ENCODE measurements at regions not wholly inside any gene's neighbourhood (a gene's known extent, or its start where the extent isn't known, plus 50 kb on each side); places are given as distances from the start of the nearest gene placed in this dataset.
"Not testable (repeated sequence)": the region's sequence is repeated elsewhere in the genome, so short reads cannot be mapped to it uniquely, and the experiment has no call there.

DNA sequence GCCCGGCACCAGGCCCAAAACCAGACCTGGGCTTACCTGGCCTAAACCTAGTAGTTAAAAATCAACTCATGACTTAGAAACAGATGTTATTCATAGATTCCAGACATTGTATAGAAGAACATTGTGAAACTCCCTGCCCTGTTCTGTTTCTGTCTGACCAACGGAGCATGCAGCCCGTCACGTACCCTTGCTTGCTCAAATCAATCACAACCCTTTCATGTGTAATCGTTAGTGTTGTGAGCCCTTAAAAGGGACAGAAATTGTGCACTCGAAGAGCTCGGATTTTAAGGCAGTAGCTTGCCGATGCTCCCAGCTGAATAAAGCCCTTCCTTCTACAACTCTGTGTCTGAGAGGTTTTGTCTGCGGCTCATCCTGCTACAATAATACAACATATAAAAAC, 209.5 kb upstream of the BTBD3 start:
- H2BK120ac ChIP-seq (replicated peaks; ENCODE audit: low read depth, low read length); H3K14ac ChIP-seq (ENCODE audit: insufficient read length); H3K56ac ChIP-seq (replicated peaks; ENCODE audit: insufficient read length, low read depth, low read length); H3K9me3 ChIP-seq (ENCODE audit: insufficient read depth in 2 of 2, low read depth in 1 of 2, low read length in 1 of 2); H3K27me3 ChIP-seq (replicated peaks in 1 of 4; ENCODE audit: control insufficient read depth in 3 of 4, extremely low read depth in 1 of 4, insufficient read depth in 3 of 4, low read length in 3 of 4); H3K79me1 ChIP-seq (ENCODE audit: low read depth, low read length); FAIRE-seq; H2BK5ac ChIP-seq (ENCODE audit: low read depth, low read length); H3K4me3 ChIP-seq (ENCODE audit: extremely low read depth in 1 of 4, insufficient read depth in 2 of 4, low read depth in 3 of 4, low read length in 4 of 4); H4K91ac ChIP-seq (replicated peaks; ENCODE audit: insufficient read length, low read length); H4K20me1 ChIP-seq (replicated peaks in 1 of 2; ENCODE audit: control insufficient read depth in 1 of 2, insufficient read depth in 2 of 2, low read length in 2 of 2); H2BK15ac ChIP-seq (ENCODE audit: low read length); H3K18ac ChIP-seq (ENCODE audit: extremely low read depth, low read length); H3K79me2 ChIP-seq (ENCODE audit: control insufficient read depth in 1 of 2, insufficient read depth in 2 of 2, low read length in 2 of 2); POLR2A ChIA-PET (ENCODE audit: partially characterized antibody); H3K27ac ChIP-seq (ENCODE audit: low read depth, low read length); H3K9ac ChIP-seq (replicated peaks in 1 of 4; ENCODE audit: extremely low read depth in 1 of 4, low read depth in 3 of 4, low read length in 3 of 4); H2AK5ac ChIP-seq (ENCODE audit: low read depth, low read length); H4K5ac ChIP-seq (ENCODE audit: insufficient read length, low read depth, low read length); H3K23me2 ChIP-seq (ENCODE audit: low read depth, low read length); H3K4ac ChIP-seq (replicated peaks; ENCODE audit: insufficient read length, low read depth, low read length); H2AFZ ChIP-seq (ENCODE audit: low read length); H3K4me1 ChIP-seq (replicated peaks in 1 of 4; ENCODE audit: control insufficient read depth in 3 of 4, insufficient read depth in 4 of 4, low read length in 3 of 4); H3K36me3 ChIP-seq (ENCODE audit: control insufficient read depth in 2 of 4, insufficient read depth in 4 of 4, low read length in 3 of 4); H3K23ac ChIP-seq (ENCODE audit: insufficient read length); H4K8ac ChIP-seq (ENCODE audit: extremely low read depth, insufficient read depth, low read length); H2BK12ac ChIP-seq (ENCODE audit: low read depth, low read length); H2BK20ac ChIP-seq (ENCODE audit: low read length); H3K4me2 ChIP-seq (ENCODE audit: insufficient read depth in 1 of 2, low read depth in 2 of 2, low read length in 2 of 2); DNase-seq (ENCODE audit: low read depth in 1 of 2, low spot score in 2 of 2): not testable (repeated sequence)
- CTCF ChIA-PET (ENCODE audit: partially characterized antibody), result interaction anchor here (1.0 kb wide), 1 partner anchor 14 kb away, joined by 3 read pairs; no protein-coding TSS in a partner anchor
- 95% methylated on average over 9 of the region's 9 CpGs; no CpG with 5 or more reads in 1 of the 2 experiments for WGBS, 2 experiments (ENCODE audit: extremely low coverage in 1 of 2, insufficient coverage in 1 of 2, insufficient read length in 1 of 2, insufficient replicate concordance in 2 of 2, low coverage in 1 of 2, low lambda C conversion rate in 2 of 2, missing lambda C conversion rate in 1 of 2)

Data from H1 (cell line).